Jurkat, Clone E6-1 (cell line): ENCODE measurements at regions not wholly inside any gene's neighbourhood (a gene's known extent, or its start where the extent isn't known, plus 50 kb on each side); places are given as distances from the start of the nearest gene placed in this dataset.

Experiments
- DNase-seq: peaks from one replicate; pipeline ENCODE4 v3.0.0-alpha.2; 2011; ENCODE audit warnings: low read depth, low spot score
- H3K4me3 ChIP-seq: 2 replicates; pipeline ENCODE4 v1.5.1; 2011; ENCODE audit warnings: mild to moderate bottlenecking, low read length, control low read depth, moderate library complexity

DNA sequence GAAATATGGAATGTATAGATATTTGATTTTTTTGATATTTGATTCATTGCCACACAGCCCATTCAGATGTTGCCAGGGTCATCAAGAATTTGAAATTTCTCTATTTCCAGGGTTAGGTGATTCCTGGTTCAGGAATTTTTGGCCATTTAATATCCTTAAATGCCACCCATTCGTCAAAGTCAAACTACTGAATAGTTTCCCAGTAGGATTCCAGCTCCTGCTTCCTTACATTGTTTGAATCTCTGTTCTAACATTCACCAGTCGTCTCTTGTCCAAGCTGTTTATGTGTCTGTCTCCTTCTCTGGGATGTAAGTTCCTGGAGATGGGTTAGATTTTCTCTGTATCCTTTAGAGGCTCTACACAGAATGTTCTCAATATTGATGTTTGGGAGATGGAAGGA is 124.9 kb upstream of the TLE3 start:
- H3K4me3 ChIP-seq = no peak overlapping the region
- no peak for DNase-seq

DNA sequence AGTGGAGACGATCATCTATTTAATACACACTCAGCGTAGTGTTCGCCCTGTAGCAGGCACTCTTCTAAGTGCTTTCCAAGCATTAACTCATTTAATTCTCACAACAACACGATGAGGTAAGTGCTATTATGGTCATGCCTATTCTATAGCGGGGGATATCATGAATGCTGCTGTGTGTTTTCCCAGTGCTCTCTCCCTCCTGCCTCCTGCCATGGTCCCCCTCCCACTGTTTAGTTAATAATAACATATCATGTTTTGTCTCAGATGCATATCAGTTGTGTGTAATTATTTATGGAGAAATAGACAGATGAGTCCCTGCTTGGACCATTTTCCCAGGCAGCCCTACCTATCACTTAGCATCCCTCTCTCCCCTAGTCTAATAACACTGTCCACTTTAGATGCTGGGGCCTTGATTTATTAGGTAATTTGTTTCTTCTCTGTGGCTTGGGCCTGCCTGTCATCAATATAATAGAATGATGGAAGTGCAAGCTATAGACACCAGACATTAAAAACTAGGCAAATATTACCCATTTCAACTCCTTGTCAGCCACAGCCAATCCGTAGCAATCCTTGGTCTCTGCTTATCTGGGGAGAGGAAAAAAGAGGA is 122.9 kb upstream of the TLE3 start:
- no peak overlapping the region for H3K4me3 ChIP-seq
- DNase-seq = no peak

DNA sequence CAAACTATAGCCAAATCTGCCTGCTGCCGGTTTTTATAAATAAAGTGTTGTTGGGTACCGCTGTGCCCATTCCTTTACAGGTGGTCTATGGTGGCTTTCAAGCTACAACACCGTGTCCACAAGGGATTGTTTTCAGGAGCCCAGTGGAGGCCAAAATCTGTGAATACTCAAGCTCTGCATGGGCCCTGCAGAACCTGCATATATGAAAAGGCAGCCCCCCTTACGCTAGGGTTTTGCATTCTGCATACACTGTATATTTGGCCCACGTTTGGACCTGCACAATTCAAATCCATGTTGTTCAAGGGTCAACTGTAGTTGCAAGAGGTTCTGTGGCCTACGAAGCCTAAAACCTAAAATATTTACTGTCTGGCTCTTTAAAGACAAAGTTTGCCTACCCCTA is 122.2 kb upstream of the TLE3 start:
- DNase-seq = no peak

DNA sequence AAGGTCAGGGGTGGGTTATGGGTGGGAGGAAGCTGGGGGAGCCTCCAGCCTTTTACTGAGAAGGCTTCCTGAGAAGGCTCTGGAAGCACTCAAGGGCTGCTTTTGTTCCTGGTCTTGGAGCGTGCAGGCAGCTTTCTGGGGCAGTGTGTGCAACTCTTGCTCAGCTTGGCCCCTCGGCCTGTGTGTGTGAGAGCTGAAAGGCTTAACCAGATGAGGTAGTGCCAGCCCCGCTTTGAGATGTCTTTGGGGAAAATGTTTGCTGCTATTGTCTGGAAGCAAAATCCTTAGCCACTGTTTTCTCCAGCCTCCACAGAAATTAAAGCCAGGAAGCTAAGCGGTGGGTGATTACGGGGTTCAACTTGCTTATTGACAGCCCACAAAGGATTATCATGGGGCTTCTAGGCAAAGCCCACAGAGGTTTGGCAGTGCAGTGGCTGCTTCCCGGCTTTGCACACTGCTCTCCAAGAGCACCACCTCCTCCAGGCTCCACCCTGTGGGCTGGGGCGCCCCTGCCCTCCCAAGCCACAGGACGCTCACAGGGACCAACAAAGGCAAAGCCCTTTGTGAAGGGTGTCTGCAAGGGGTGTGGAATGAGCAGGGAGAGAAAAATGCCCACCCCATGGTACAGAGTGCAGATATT is 121.7 kb upstream of the TLE3 start:
- no peak overlapping the region for H3K4me3 ChIP-seq
- no peak for DNase-seq

More for the DNA sequence above, 122.2 kb upstream of the TLE3 start:
- no peak overlapping the region for H3K4me3 ChIP-seq

DNA sequence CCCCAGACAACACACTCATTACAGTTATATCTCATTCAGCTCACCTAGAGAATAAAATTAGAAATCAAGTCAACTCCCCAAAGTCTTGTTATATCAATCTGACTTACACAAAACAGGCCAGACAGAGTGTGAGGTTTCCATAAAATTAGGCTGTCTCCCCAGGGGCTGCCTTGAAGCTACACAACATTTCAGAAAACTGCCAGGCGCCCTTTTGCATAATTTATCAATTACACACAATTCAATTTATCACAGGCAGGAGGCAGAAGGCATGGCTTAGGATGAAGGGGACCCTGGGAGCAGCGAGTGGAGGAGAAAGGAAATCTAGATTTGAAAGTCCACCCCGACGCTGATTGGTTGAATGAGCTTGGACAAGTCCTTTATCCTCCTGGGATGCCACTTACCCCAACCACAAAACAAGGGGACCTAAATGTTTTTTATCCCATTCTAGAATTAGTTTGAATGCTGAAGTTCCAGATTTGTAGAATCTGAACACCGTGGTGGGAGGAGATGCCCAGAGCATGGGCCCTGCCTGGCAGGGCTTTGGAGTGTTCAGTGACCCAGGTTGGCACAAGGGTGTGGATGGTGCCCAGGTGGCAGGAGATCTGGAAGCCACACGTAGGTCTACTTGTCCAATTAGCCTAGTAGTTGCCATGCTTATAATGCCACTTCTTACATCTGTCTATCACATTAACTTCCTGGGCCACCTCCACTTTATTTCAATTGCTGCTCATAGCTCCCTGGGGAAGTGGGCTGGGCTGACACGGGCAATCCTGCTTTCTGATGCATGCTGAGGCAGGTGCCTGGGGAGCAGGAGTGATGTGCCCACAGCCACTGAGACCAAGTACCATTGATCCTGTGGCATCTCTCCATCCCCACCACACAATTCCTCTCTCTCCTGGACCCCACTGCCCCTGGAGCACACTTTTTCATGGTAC is 119.8 kb upstream of the TLE3 start:
- DNase-seq = no peak
- H3K4me3 ChIP-seq = no peak overlapping the region

DNA sequence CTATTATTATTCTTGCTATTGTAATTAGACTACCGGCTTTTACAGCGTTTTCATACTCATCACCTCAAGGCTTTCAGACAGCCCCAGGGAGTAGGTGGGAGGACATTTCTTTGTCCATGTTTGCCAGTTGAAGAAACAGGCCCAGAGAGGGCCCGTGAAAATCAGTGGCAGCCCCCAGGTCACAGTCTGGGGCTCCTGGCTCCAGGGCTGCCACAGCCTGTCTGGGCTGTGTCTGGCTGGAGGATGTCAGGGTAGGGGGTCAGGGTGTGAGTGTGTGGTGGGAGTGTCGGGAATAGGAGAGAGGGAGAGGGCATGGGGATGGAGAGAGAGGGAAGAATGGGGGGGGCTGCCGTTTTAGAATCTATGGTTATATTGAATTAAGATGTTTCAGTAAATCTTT is 118.2 kb upstream of the TLE3 start:
- no peak for DNase-seq
- H3K4me3 ChIP-seq = no peak overlapping the region

DNA sequence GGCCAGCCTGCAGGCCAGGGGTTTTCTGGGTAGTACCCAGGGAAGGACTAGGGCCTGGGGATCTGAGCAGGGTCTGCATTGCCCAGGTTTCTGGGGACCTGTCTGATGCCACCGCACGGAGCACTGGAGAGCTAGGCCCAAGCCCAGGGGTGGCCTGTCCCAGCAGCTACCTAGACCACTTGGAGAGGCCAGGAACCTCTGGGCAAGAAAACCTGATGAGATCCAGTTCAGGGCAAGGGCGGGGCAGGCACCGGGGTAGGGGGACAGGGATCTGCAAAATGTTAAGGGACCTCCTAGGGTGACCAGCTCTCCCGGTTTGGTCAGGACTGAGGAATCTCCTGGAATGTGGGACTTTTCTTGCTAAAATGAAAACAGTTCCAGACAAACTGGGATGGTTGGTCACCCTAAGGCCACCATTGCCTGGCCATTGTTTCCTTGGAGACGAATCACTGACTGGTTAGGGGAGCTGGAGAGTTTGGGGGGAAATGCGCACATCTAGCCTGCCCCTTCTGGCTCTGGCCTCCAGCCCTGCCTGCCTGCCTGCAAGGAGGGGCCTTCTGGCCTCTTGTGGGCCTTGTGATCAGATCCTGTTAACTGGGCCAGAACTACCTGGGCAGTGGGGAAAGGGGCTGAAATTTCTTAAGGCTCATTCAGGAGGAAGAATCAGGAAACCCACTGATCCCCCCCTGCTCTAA is 117.4 kb upstream of the TLE3 start:
- H3K4me3 ChIP-seq = no peak overlapping the region
- no peak for DNase-seq

DNA sequence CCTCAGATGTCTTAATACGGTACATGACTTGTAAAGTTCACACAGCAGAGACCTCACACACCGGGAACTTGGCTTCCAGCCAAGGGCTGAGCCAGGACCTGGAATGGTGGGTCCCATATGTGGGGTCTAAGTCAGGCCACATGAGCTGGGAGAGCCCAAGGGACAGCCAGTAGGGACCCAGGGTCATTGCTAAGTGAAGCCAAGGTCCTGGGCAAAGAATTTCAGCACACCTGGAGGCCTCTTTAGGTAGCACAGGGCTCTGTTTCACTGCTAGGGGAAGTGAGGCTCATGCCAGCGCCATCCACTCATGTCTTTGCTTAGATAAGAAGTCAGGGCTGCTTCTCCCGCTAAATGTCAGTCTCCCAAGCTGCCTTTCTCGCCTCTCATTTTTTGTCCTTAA is 116.6 kb upstream of the TLE3 start:
- no peak for DNase-seq
- no peak overlapping the region for H3K4me3 ChIP-seq

DNA sequence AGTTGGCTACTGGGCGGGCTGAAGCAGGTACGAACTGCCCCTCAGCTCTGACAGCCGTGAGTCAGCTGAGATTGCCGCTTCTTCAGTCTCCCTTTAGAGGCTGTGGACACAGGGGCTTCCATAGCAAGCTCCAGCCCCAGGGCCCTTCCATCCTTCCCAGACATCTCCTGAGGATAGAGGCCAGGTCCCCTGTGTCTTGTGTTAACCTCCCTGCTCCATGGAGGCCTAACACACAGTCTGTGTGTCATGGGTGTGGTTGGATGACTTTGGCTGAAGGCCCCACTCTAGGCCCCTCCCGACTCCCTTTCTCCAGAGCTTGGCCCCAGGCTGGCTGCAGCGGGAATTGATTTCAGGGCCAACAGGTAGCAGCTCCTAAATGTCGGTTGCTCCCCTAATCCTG is 116.1 kb upstream of the TLE3 start:
- no peak for DNase-seq
- no peak overlapping the region for H3K4me3 ChIP-seq

DNA sequence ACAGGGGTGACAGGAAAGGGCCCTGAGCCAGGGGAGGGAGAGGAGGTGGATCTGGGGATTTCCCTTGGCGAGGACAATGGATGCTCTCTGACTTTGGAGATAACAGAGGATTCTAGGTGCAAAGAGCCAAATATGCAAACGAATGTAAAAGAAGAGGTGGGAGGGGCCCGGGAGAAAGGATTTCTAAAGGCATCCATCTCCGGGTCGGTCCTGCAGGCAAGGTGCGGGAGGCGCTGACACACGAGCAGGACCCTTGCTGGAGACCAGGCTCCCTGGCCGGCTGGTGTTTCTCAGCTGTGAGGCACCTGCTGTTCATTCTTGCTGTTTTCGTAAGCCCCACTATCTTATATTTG is 115.2 kb upstream of the TLE3 start:
- DNase-seq = no peak
- no peak overlapping the region for H3K4me3 ChIP-seq

DNA sequence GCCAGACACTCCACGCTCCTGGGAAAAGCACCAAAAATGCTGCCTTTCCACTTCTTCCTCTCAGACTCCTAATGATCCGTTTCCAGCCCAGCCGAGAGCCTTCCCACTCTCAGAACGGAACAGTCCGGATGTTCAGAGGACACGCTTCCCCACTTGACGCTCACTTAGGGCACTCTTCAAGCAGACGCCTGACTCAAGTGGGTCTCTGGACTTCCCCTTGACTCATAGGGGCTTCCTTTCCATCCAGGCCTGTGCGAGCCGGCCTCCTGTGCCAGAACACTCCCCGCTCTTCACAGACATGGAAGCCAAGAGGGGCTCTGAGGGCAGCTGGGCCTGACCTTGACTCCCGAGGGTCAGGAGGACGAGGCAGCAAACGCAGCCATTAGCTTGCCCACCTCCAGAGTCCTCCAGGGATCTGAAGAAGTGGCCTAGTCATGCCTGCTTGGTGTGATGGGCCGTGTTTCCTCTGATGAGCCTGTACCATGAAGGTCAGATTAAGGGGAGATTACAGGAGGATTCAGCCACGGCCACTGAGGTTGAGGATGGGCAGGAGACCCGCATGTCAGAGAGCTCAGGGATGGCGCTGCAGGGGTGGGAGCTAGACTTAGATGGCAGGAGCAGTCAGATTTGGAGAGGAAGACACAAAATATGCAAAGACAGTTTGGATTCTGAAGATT is 114.7 kb upstream of the TLE3 start:
- DNase-seq = no peak

DNA sequence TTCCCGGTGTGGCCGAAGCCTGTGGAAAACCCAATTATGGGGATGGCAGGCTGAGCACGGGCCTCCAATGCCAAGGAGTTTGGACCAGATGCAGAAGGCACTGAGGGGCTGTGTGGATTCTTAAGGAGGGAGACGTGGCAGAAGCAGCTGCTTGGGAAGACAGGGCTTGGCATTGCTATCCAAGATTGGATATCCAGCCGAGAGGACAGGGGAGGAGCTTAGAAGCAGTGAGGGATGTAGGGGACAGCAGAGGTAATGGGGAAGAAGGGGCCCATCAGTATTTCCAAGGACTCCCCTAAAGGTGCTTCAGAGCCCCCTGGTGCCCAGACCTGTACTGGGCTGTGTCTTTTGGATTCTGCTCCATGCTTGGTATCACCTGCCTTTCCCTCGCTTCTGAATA is 112.8 kb upstream of the TLE3 start:
- no peak for DNase-seq
- H3K4me3 ChIP-seq = no peak overlapping the region

More for the DNA sequence above, 114.7 kb upstream of the TLE3 start:
- no peak overlapping the region for H3K4me3 ChIP-seq

DNA sequence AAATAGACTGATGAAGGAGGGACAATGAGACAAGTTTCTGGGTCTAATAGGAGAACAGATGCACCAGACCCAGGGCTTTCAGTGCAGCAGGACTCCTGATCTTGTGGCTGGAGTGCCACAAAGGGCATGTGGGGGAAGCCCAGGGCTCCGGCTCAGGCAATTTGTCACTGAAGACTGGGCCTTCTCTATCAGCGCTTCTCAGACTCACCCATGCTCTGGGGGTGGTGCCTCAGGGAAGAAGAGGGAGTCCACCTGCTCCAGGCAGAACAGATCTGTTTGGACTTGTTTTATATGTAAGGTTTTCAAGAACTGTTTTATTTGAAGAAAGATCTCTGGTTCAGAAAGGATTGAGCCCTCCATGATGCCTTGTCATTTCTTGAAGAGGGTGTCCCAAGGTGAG is 112.4 kb upstream of the TLE3 start:
- DNase-seq = no peak
- H3K4me3 ChIP-seq = no peak overlapping the region

DNA sequence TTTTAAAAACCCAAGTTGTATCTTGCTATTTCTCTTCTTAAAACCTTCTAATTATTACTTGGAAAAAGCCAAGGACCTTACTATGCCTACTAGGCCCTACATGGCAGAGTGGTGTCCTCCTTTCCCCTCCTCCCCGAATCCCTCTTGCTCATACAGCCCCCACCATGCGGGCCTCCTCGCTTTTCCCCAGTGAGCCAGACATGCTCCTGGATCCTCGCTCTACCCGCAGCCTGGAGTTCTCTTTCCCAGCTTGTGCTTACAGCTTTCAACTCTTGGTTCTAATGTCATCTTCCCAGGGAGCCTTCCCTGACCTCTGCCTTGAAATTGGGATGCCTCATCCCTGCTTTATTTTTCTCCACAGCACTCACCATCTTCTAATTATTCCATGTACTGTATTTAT is 111.8 kb upstream of the TLE3 start:
- no peak overlapping the region for H3K4me3 ChIP-seq
- no peak for DNase-seq

DNA sequence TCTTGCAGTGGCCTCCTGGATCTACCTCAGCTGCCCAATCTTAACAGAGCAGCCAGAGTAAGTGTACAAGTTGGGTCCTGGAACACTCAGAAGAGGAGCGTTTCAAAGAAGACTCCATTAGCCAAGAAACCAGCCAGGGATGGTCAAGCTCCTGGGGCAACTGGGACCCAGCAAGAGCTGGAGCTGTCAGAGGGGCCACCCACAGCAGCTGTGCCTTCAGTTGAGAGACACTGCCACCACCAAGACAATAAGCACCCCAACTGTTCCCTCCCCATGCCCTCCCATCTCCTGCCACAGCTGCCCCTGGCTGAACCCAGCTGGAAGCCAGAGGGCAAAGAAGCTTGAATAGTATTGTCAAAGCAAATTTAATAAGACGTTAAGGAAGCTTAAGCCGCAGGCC is 110.6 kb upstream of the TLE3 start:
- no peak overlapping the region for H3K4me3 ChIP-seq
- no peak for DNase-seq

DNA sequence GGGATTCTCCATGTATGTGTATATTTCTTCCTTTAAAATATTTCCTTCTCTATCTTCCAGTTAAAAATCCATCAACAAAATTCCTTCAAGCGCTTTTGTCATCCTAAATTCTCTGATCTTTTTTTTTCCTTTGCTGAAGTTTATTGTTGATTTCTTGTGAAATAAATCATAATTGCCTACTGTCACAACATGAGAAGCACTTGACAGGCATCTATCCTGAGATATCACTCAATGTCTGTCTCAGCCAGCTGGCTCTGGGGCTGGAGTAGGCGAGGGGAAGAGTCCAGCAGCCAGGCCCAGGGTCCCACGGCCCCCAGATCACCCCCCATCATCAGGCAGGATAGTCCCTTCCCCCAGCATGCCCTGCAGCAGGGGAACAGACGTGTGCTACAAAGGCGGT is 109.0 kb upstream of the TLE3 start:
- H3K4me3 ChIP-seq = no peak overlapping the region
- no peak for DNase-seq

DNA sequence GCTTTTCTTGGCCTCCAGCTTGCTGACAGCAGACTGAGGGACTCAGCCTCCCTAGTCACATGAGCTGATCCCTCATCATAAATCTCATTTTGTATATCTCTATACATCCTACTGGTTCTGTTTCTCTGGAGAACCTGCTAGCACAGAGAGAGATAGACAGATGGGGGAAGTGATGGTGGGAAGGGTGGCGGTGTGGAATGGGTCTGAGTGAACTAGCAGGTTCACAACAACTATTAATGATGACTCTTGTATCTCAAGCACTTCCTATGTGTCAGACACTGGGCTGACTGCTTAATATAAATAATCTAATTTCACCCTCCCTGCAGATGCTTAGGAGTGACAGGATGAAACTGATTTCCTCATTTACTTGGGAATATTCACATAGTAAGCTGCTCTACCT is 106.9 kb upstream of the TLE3 start:
- no peak for DNase-seq

DNA sequence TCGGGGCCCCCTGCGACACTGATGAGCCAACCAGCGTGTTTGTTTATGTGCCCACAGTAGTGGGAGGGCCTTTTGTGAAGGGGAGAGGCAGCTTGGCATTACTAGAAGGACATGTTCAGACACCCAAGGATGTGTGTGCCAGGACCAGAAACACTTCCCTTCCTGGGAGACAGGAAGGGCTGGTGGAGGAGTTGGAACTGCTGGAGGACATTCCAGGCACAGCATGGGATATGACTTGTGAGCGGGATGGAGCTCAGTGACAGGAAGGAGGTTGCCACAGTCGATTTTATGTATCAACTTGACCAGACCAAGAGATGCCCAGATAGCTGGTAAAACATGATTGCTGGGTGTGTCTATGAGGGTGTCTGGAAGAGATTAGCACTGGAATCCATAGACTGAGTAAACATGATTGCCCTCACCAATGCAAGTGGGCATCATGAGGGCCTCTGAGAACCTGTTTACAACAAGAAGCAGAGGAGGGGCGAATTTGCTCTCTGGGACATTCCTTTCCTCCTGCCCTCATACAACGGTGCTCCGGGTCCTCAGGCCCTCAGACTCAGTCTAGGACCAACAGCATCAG is 106.4 kb upstream of the TLE3 start:
- H3K4me3 ChIP-seq = no peak overlapping the region
- DNase-seq = no peak

More for the DNA sequence above, 106.9 kb upstream of the TLE3 start:
- no peak overlapping the region for H3K4me3 ChIP-seq

DNA sequence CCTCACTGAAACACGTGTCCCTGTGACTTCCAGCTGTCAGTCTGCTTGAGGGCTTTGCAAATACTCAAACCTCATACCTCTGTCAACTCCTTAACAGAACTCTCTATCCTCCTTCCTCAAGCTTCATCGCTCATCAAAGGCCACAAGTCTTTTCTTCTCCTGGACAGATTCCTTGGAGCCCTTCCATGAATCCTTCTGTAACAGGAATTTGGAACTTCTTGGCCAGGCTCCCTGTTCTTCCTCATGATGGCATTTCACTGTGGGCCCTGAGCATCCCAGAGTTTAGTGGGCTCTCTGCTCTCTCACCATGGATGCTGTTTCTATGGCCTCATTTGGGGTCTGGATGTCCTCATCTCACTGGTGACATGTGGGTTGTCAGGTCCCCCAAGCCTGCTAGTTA is 105.0 kb upstream of the TLE3 start:
- DNase-seq = no peak
- H3K4me3 ChIP-seq = no peak overlapping the region
